ENCODE measurements at regions not wholly inside any gene's neighbourhood (a gene's known extent, or its start where the extent isn't known, plus 50 kb on each side); places are given as distances from the start of the nearest gene placed in this dataset.

DNA sequence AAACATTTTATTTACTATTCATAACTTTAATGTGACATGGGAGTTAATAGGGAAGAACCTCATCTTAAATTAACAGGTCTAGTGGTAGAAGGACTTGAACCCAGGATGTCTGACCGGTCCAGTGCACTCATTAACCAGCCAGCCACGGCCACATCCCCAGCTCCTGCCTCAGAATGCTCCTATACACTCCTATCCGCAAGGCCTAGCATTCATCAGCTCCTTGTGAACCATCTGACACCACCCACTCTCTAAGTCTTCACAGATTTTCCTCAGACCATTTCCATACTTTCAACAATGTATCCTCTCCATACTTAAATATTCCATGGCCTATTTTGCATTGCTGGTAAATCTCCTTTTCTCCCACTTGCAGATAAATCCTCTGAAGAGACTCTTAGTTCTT is 98.3 kb downstream of the KLF12 start:
- H3K36me3 ChIP-seq = no peaks in the 10 kb centered on the region
- no peaks in the 10 kb centered on the region for H3K27me3 ChIP-seq
- H3K9me3 ChIP-seq = no peaks in the 10 kb centered on the region
- no peak overlapping the region for H3K4me3 ChIP-seq
- intact Hi-C loops (cut with DNase I) = no loop called here
- DNase-seq (ENCODE audit: low spot score in 2 of 2) = no peak
- H3K27ac ChIP-seq = no peak overlapping the region
- no peak for TF ChIP-seq CTCF (IDR thresholded peaks at IDR 0.05)
- peaks cover 0 to 4% of the 10 kb centered on the region in 2 donors for H3K4me1 ChIP-seq

DNA sequence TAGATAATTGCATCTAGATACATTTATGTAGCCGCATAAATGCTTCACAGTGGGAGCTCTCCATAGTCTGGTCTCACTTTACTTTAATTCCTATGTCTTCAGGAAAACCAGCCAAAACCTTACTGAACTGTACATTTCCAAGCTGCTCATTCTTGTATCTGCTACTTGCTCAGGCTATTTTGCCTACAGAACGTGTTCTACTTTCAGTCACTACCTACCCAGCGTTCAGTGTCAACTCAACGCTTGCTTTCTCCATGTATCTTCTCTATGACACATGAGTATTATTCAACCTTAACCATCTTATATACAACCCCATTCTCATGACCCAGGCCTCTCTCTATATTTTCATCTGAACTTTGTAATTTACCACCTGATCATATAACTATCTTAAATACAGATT is 101.9 kb downstream of the KLF12 start:
- no peak overlapping the region for H3K27ac ChIP-seq
- no peak for TF ChIP-seq CTCF (IDR thresholded peaks at IDR 0.05)
- DNase-seq (ENCODE audit: low spot score in 2 of 2) = no peak
- H3K36me3 ChIP-seq = no peaks in the 10 kb centered on the region
- no peaks in the 10 kb centered on the region for H3K27me3 ChIP-seq
- no peaks in the 10 kb centered on the region for H3K9me3 ChIP-seq
- H3K4me1 ChIP-seq = no peaks in the 10 kb centered on the region
- peak overlapping the region in 1 of 2 donors; percentile 42 for H3K4me3 ChIP-seq
- intact Hi-C loops (cut with DNase I) = no loop called here

- intact Hi-C loops (cut with DNase I) = no loop called here
- no peak overlapping the region for H3K4me3 ChIP-seq
- no peak for TF ChIP-seq CTCF (IDR thresholded peaks at IDR 0.05)
These were observed 106.9 kb downstream of the KLF12 start for GRCh38 chr13:74027161-74027779.

DNA sequence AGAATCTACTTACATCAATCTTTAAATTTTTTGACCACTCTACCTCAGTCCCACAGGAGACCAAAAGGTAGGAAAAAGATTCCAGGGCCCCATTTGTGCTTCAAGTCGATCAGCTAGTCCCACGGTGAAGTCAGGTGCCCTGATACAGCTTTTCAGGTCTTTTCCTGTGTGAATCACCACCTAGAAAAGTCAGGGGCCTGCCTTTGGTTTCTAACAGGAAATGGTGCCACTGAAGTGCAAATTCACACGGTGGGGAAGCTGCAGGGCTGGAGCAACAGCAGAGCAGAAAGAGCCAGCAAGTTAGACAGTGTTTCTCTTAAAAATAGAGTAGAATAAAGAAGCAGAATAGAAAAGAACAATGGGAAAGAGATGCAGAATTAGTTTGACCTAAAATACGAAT is 107.5 kb downstream of the KLF12 start:
- Histone ChIP-seq H3K27me3 (no peaks in the 10 kb centered on the region), H3K27ac (no peak overlapping the region), H3K4me1 (peaks cover 0 to 7% of the 10 kb centered on the region in 2 donors), H3K36me3 (peaks cover 0 to 3% of the 10 kb centered on the region in 2 donors), H3K9me3 (no peaks in the 10 kb centered on the region), H3K4me3 (no peak overlapping the region)
- no peak for DNase-seq (ENCODE audit: low spot score in 2 of 2)
- intact Hi-C loops (cut with DNase I) = no loop called here
- TF ChIP-seq CTCF (IDR thresholded peaks at IDR 0.05) = no peak

More at GRCh38 chr13:74027161-74027779, 106.9 kb downstream of the KLF12 start:
- no peaks in the 10 kb centered on the region for H3K27me3 ChIP-seq
- H3K27ac ChIP-seq = no peak overlapping the region
- peaks cover 0 to 3% of the 10 kb centered on the region in 2 donors for H3K36me3 ChIP-seq
- no peaks in the 10 kb centered on the region for H3K9me3 ChIP-seq
- peaks cover 0 to 7% of the 10 kb centered on the region in 2 donors for H3K4me1 ChIP-seq
- no peak for DNase-seq (ENCODE audit: low spot score in 2 of 2)

- no peak overlapping the region for H3K4me3 ChIP-seq
- peaks cover 0 to 7% of the 10 kb centered on the region in 2 donors for H3K4me1 ChIP-seq
- DNase-seq (ENCODE audit: low spot score in 2 of 2) = no peak
- H3K36me3 ChIP-seq = peaks cover 0 to 3% of the 10 kb centered on the region in 2 donors
- no peak for TF ChIP-seq CTCF (IDR thresholded peaks at IDR 0.05)
- no peak overlapping the region for H3K27ac ChIP-seq
- H3K27me3 ChIP-seq = no peaks in the 10 kb centered on the region
- intact Hi-C loops (cut with DNase I) = no loop called here
- no peaks in the 10 kb centered on the region for H3K9me3 ChIP-seq
These were observed 108.8 kb downstream of the KLF12 start for GRCh38 chr13:74025369-74025768.

- Histone ChIP-seq H3K4me1 (peaks cover 0 to 7% of the 10 kb centered on the region in 2 donors), H3K36me3 (peaks cover 0 to 3% of the 10 kb centered on the region in 2 donors), H3K9me3 (no peaks in the 10 kb centered on the region), H3K27ac (no peak overlapping the region), H3K4me3 (no peak overlapping the region), H3K27me3 (no peaks in the 10 kb centered on the region)
- no peak for DNase-seq (ENCODE audit: low spot score in 2 of 2)
- no peak for TF ChIP-seq CTCF (IDR thresholded peaks at IDR 0.05)
- intact Hi-C loops (cut with DNase I) = no loop called here
These were observed 109.3 kb downstream of the KLF12 start for GRCh38 chr13:74024856-74025255.
